HCT116 (cell line): ENCODE measurements at regions not wholly inside any gene's neighbourhood (a gene's known extent, or its start where the extent isn't known, plus 50 kb on each side); places are given as distances from the start of the nearest gene placed in this dataset.

Experiments
- ATAC-seq: fragments of 200-7000 bp; cut with Tn5 transposase; 2 replicates; pipeline ENCODE4 v1.9.1; 2020; ENCODE audit warnings: mild to moderate bottlenecking, moderate library complexity
- BruUV-seq: library from RNA; stranded (reverse); fragments of 400-500 nt; replicated peaks from 2 replicates; lab custom pipeline; 2021; lab: Mats Ljungman, UMichigan
- CTCF ChIA-PET: fragments of 300-600 bp; sonication (Branson Sonifier 250); formaldehyde crosslinking; loops from one replicate; lab custom pipeline; 2021; ENCODE audit warnings: antibody characterized with exemption; lab: Charles Lee
- POLR2A ChIA-PET: fragments of 300-600, 350-600 bp; sonication (Branson Sonifier 250); formaldehyde crosslinking; loops from one replicate; lab custom pipeline; 2021; ENCODE audit warnings: antibody characterized with exemption; lab: Charles Lee
- RAD21 ChIA-PET, 2 experiments: fragments of 300-600 bp; sonication (Branson Sonifier 250); formaldehyde crosslinking; loops; one replicate each; lab custom pipeline; 2023; ENCODE audit warnings: low total read pairs in 2 of 2; ENCODE audit not compliant: uncharacterized antibody in 2 of 2, unreplicated experiment in 2 of 2, low non-redundant PET in 1 of 2; lab: Charles Lee
- DNase-seq: peaks from one replicate; pipeline ENCODE4 v3.0.0-alpha.2; 2010; ENCODE audit warnings: low read depth, low spot score
- H2AFZ ChIP-seq: fragments of 200-600 bp; shearing (Covaris generic), sonication (generic); 2 replicates; pipeline ENCODE4 v1.6.1; 2017; ENCODE audit warnings: low read depth, mixed run types, mixed read lengths, antibody characterized with exemption, low read length; ENCODE audit not compliant: poor library complexity, severe bottlenecking
- H3K27ac ChIP-seq: 2 replicates; pipeline ENCODE4 v1.5.1; 2012; ENCODE audit warnings: low read depth, low read length
- H3K27me3 ChIP-seq: fragments of 200-600 bp; sonication (generic); 2 replicates; pipeline ENCODE4 v1.6.1; 2016; ENCODE audit warnings: mixed run types, low read length, mixed read lengths; ENCODE audit not compliant: insufficient read depth
- H3K36me3 ChIP-seq, 2 experiments: fragments of 200-500 bp in 1 of 2; fragments of 200-600 bp in 1 of 2; sonication (Bioruptor generic) in 1 of 2; sonication (generic) in 1 of 2; 2 replicates each; pipeline versions ENCODE4 v1.5.1 to v1.6.1; 2014 to 2016; ENCODE audit warnings: low read length in 2 of 2, inconsistent platforms in 1 of 2, mixed read lengths in 1 of 2, mixed run types in 1 of 2; ENCODE audit not compliant: insufficient read depth in 2 of 2, control insufficient read depth in 1 of 2
- H3K4me1 ChIP-seq, 2 experiments: fragments of 200-600 bp in 1 of 2; sonication (generic) in 1 of 2; 2 replicates each; pipeline versions ENCODE4 v1.5.1 to v1.6.1; 2012 to 2017; ENCODE audit warnings: low read length in 2 of 2, inconsistent platforms in 1 of 2, mild to moderate bottlenecking in 1 of 2, mixed read lengths in 1 of 2, mixed run types in 1 of 2, moderate library complexity in 1 of 2; ENCODE audit not compliant: insufficient read depth in 2 of 2, control insufficient read depth in 1 of 2
- H3K4me2 ChIP-seq: fragments of 200-600 bp; sonication (generic); 2 replicates; pipeline ENCODE4 v1.6.1; 2017; ENCODE audit warnings: mixed run types, low read length, mixed read lengths
- H3K4me3 ChIP-seq, 2 experiments: fragments of 200-600 bp in 1 of 2; sonication (generic) in 1 of 2; replicated peaks in 1 of 2; 2 replicates each; pipeline ENCODE4 v1.5.1; 2011 to 2016; ENCODE audit warnings: low read length in 2 of 2, control low read depth in 1 of 2, low read depth in 1 of 2, mild to moderate bottlenecking in 1 of 2, mixed read lengths in 1 of 2, mixed run types in 1 of 2
- H3K79me2 ChIP-seq: fragments of 200-600 bp; sonication (generic); 2 replicates; pipeline ENCODE4 v1.6.1; 2017; ENCODE audit warnings: mild to moderate bottlenecking, mixed run types, low read length, moderate library complexity, mixed read lengths; ENCODE audit not compliant: insufficient read depth
- H3K9ac ChIP-seq: fragments of 200-600 bp; sonication (generic); 2 replicates; pipeline ENCODE4 v1.6.1; 2016; ENCODE audit warnings: low read length, mixed read lengths
- H3K9me2 ChIP-seq: fragments of 200-600 bp; sonication (generic), shearing (Covaris generic); 2 replicates; pipeline ENCODE4 v1.6.1; 2017; ENCODE audit warnings: mixed run types, mild to moderate bottlenecking, moderate library complexity; ENCODE audit not compliant: insufficient read depth
- H3K9me3 ChIP-seq, 2 experiments: fragments of 200-500 bp in 1 of 2; fragments of 200-600 bp in 1 of 2; sonication (Bioruptor generic) in 1 of 2; sonication (generic) in 1 of 2; 2 replicates each; pipeline ENCODE4 v1.6.1; 2014 to 2017; ENCODE audit warnings: low read length in 2 of 2, mixed read lengths in 2 of 2, inconsistent platforms in 1 of 2, low read depth in 1 of 2, mild to moderate bottlenecking in 1 of 2, mixed run types in 1 of 2, moderate library complexity in 1 of 2; ENCODE audit not compliant: control insufficient read depth in 1 of 2, insufficient read depth in 1 of 2
- H4K20me1 ChIP-seq: fragments of 200-600 bp; sonication (generic), shearing (Covaris generic); 2 replicates; pipeline ENCODE4 v1.6.1; 2017; ENCODE audit warnings: mixed run types, mild to moderate bottlenecking, moderate library complexity; ENCODE audit not compliant: insufficient read depth
- ATF3 ChIP-seq: IDR thresholded peaks from 2 replicates; pipeline ENCODE4 v1.6.1; 2012
- CEBPB ChIP-seq: IDR thresholded peaks from 2 replicates; pipeline ENCODE4 v1.6.1; 2012; ENCODE audit warnings: low read depth
- EGR1 ChIP-seq: IDR thresholded peaks from 2 replicates; pipeline ENCODE4 v1.6.1; 2012; ENCODE audit warnings: low read depth
- EZH2 ChIP-seq: fragments of 200-600 bp; sonication (generic); IDR thresholded peaks from 2 replicates; pipeline ENCODE4 v1.6.1; 2017; ENCODE audit warnings: antibody characterized with exemption, mixed run types
- POLR2A ChIP-seq: IDR thresholded peaks from 2 replicates; pipeline ENCODE4 v1.7.0; 2011; ENCODE audit warnings: borderline replicate concordance; ENCODE audit not compliant: insufficient read depth, insufficient read length; ENCODE audit errors: extremely low read depth
- SIN3A ChIP-seq: IDR thresholded peaks from 2 replicates; pipeline ENCODE4 v1.6.1; 2012; ENCODE audit warnings: low read depth
- SP1 ChIP-seq: IDR thresholded peaks from 2 replicates; pipeline ENCODE4 v1.6.1; 2012; ENCODE audit warnings: low read depth
- SRF ChIP-seq: IDR thresholded peaks from 2 replicates; pipeline ENCODE4 v1.6.1; 2012; ENCODE audit warnings: low read depth
- ZFX ChIP-seq: fragments of 450-650 bp; IDR thresholded peaks from 2 replicates; pipeline ENCODE4 v1.6.1; 2017
- ZNF274 ChIP-seq: fragments of 200-500 bp; sonication (Bioruptor generic); IDR thresholded peaks from 2 replicates; pipeline ENCODE4 v1.6.1; 2014; ENCODE audit warnings: mild to moderate bottlenecking, low read depth, low read length, inconsistent platforms
- intact Hi-C: fragments of 100-400 bp; cut with micrococcal nuclease; formaldehyde crosslinking; loops from 2 replicates; pipeline ENCODE4 v1.10.0; 2022
- TF ChIP-seq, protein P1 (sequence below): IDR thresholded peaks from 2 replicates; pipeline ENCODE4 v1.6.1; 2012
- TF ChIP-seq, protein P2 (sequence below): IDR thresholded peaks from 2 replicates; pipeline ENCODE4 v1.6.1; 2011; ENCODE audit warnings: mild to moderate bottlenecking, low read length, moderate library complexity; ENCODE audit not compliant: insufficient replicate concordance; ENCODE audit errors: extremely low read depth

GRCh38 chr7:136130511-136131303 is 153.5 kb upstream of the MTPN start:
- CTCF ChIA-PET = no interaction called here
- DNase-seq (no peak), ATAC-seq (no peak)
- intact Hi-C loops = no loop called here
- Histone ChIP-seq H2AFZ (no peak overlapping the region), H4K20me1 (no peaks in the 10 kb centered on the region), H3K27ac (no peak overlapping the region), H3K4me3 (no peak overlapping the region), H3K79me2 (no peaks in the 10 kb centered on the region), H3K27me3 (no peaks in the 10 kb centered on the region), H3K9me2 (no peaks in the 10 kb centered on the region), H3K9me3 (no peaks in the 10 kb centered on the region), H3K36me3 (no peaks in the 10 kb centered on the region), H3K4me2 (no peak overlapping the region), H3K9ac (no peak overlapping the region), H3K4me1 (no peaks in the 10 kb centered on the region)
- POLR2A ChIA-PET = no interaction called here
- TF ChIP-seq SIN3A (no peak), ZFX (no peak), ATF3 (no peak), POLR2A (no peak)
- TF ChIP-seq, protein P1, sequence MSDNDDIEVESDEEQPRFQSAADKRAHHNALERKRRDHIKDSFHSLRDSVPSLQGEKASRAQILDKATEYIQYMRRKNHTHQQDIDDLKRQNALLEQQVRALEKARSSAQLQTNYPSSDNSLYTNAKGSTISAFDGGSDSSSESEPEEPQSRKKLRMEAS = no peak
- TF ChIP-seq, protein P2, sequence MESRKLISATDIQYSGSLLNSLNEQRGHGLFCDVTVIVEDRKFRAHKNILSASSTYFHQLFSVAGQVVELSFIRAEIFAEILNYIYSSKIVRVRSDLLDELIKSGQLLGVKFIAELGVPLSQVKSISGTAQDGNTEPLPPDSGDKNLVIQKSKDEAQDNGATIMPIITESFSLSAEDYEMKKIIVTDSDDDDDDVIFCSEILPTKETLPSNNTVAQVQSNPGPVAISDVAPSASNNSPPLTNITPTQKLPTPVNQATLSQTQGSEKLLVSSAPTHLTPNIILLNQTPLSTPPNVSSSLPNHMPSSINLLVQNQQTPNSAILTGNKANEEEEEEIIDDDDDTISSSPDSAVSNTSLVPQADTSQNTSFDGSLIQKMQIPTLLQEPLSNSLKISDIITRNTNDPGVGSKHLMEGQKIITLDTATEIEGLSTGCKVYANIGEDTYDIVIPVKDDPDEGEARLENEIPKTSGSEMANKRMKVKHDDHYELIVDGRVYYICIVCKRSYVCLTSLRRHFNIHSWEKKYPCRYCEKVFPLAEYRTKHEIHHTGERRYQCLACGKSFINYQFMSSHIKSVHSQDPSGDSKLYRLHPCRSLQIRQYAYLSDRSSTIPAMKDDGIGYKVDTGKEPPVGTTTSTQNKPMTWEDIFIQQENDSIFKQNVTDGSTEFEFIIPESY = no peak
- no TSS peak for BruUV-seq
- RAD21 ChIA-PET = no interaction called here

DNA sequence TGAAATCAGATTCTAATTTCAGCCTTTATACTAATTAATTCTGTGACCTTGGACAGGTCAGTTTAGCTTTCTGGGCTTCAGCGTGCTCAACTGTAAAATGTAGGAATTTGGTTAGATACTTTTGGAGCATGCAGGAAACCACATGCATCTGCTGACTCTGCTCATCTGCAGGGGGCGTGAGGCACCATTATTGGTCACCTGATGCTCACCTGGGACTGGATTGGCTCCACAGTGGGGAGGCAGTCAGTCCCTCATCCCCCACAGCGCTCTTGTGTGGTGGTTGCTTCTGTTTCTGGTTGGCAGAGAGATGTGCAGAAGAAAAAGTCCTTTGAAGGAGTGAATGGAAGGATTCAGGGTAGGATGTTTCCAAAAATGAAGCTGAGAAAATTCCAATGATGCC is 150.9 kb upstream of the MTPN start:
- intact Hi-C loops = no loop called here
- Histone ChIP-seq H3K4me3 (no peak overlapping the region), H3K9me3 (no peaks in the 10 kb centered on the region), H3K4me2 (no peak overlapping the region), H3K27ac (no peak overlapping the region), H3K27me3 (no peaks in the 10 kb centered on the region), H3K9me2 (no peaks in the 10 kb centered on the region), H2AFZ (no peak overlapping the region), H3K9ac (no peak overlapping the region), H3K4me1 (no peaks in the 10 kb centered on the region), H3K79me2 (no peaks in the 10 kb centered on the region), H3K36me3 (no peaks in the 10 kb centered on the region), H4K20me1 (no peaks in the 10 kb centered on the region)
- no peak for DNase-seq
- CTCF ChIA-PET = no interaction called here
- BruUV-seq = no TSS peak
- POLR2A ChIA-PET = no interaction called here
- no peak for ATAC-seq
- RAD21 ChIA-PET = no interaction called here
- TF ChIP-seq SRF (no peak), ZFX (no peak), ZNF274 (no peak), ATF3 (no peak), SP1 (no peak), EZH2 (no peak), CEBPB (no peak), EGR1 (no peak)
- TF ChIP-seq, protein P2 = no peak
- TF ChIP-seq, protein P1 = no peak
